Nephron progenitor cell (in vitro differentiated cells): ENCODE measurements at regions not wholly inside any gene's neighbourhood (a gene's known extent, or its start where the extent isn't known, plus 50 kb on each side); places are given as distances from the start of the nearest gene placed in this dataset.

Experiments used
- DNase-seq: peaks from one replicate; pipeline ENCODE4 v3.0.0; 2021
- H3K27ac Mint-ChIP-seq: 2 replicates; pipeline ENCODE4 v1.8.0; 2021; ENCODE audit warnings: mild to moderate bottlenecking, moderate library complexity, mixed read lengths
- H3K27me3 Mint-ChIP-seq: 2 replicates; pipeline ENCODE4 v1.8.0; 2021; ENCODE audit warnings: mild to moderate bottlenecking, low read depth, mixed read lengths; ENCODE audit not compliant: poor library complexity
- H3K36me3 Mint-ChIP-seq: 2 replicates; pipeline ENCODE4 v1.8.0; 2021; ENCODE audit warnings: low read depth, mixed read lengths
- H3K4me1 Mint-ChIP-seq: 2 replicates; pipeline ENCODE4 v1.8.0; 2021; ENCODE audit warnings: mixed read lengths
- H3K4me3 Mint-ChIP-seq: 2 replicates; pipeline ENCODE4 v1.8.0; 2021; ENCODE audit warnings: mild to moderate bottlenecking, moderate library complexity, mixed read lengths
- H3K9me3 Mint-ChIP-seq: 2 replicates; pipeline ENCODE4 v1.8.0; 2021; ENCODE audit warnings: mild to moderate bottlenecking, moderate library complexity, mixed read lengths
- CTCF ChIP-seq: fragments of 200-600 bp; sonication (generic); IDR thresholded peaks from 2 replicates; pipeline ENCODE4 v1.5.0; 2021; ENCODE audit warnings: antibody characterized with exemption

DNA sequence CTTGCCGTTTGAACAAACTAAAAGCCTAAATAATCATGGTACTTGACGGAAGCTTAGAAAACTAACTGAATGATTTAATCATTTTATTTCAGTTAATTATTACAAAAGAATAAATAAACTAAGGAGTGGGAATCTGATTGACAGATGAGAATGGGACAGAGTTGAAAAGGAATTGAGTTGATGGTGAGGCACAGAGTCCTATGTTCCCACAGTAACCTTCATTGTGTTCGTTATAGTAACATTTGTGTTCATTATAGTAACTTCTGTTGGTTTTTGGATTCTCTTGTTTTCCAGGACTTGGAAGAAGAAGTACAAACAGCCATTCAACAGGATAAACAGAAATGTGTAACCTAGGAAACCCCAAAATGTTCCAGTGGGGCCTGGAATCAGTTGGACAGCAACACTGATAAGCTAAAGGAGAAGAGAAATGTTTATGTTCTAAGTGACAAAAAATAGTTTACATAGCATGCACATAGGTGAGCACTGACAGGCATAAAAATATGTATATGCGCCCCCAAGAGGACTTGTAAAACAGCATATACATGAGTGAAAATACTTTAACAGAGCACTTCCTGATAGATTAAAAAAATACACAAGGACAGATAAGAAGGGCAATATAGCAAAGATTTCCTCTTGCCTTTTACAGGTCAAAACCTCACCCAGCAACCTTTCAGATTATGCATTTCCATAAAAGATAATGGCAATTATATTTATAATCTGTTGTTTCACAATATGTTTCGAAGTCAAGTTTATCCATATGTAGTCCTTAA, 218.6 kb upstream of the HTR2C start:
- no peak for DNase-seq
- Mint-ChIP-seq H3K27me3 (no peaks in the 10 kb centered on the region), H3K4me1 (no peaks in the 10 kb centered on the region), H3K4me3 (no peak overlapping the region), H3K9me3 (no peaks in the 10 kb centered on the region), H3K27ac (no peak overlapping the region), H3K36me3 (no peaks in the 10 kb centered on the region)
- TF ChIP-seq CTCF: no peak

- DNase-seq: no peak
- Mint-ChIP-seq H3K27me3 (no peaks in the 10 kb centered on the region), H3K27ac (no peak overlapping the region), H3K4me1 (no peaks in the 10 kb centered on the region), H3K4me3 (no peak overlapping the region), H3K36me3 (no peaks in the 10 kb centered on the region), H3K9me3 (no peaks in the 10 kb centered on the region)
- no peak for TF ChIP-seq CTCF
Observed at GRCh38 chrX:114372937-114373336, 210.9 kb upstream of the HTR2C start.

GRCh38 chrX:114390251-114390796, 193.6 kb upstream of the HTR2C start:
- DNase-seq: no peak
- no peak overlapping the region for H3K4me3 Mint-ChIP-seq
- no peak overlapping the region for H3K27ac Mint-ChIP-seq
- no peaks in the 10 kb centered on the region for H3K4me1 Mint-ChIP-seq
- no peaks in the 10 kb centered on the region for H3K27me3 Mint-ChIP-seq
- no peaks in the 10 kb centered on the region for H3K9me3 Mint-ChIP-seq
- no peaks in the 10 kb centered on the region for H3K36me3 Mint-ChIP-seq
- no peak for TF ChIP-seq CTCF
